GM23338 (cell line): ENCODE measurements at regions not wholly inside any gene's neighbourhood (a gene's known extent, or its start where the extent isn't known, plus 50 kb on each side); places are given as distances from the start of the nearest gene placed in this dataset.
A peak's percentile ranks its signal among the peaks of the same experiment; 100 is the strongest.

ENCODE experiments used
- ATAC-seq: fragments of 200-7000 bp; cut with Tn5 transposase; 3 replicates; pipeline ENCODE4 v1.9.1; 2020
- DNase-seq: peaks from one replicate; pipeline ENCODE4 v3.0.0-alpha.2; 2015; ENCODE audit warnings: low spot score
- H2AFZ ChIP-seq: fragments of 200-600 bp; sonication (generic); 2 replicates; pipeline ENCODE4 v1.8.0; 2016; ENCODE audit warnings: antibody characterized with exemption, mild to moderate bottlenecking, moderate library complexity
- H3F3A ChIP-seq: fragments of 200-600 bp; sonication (generic); replicated peaks from 2 replicates; pipeline ENCODE4 v1.8.0; 2017; ENCODE audit warnings: antibody characterized with exemption, mixed run types, low read depth
- H3K27ac ChIP-seq: fragments of 200-600 bp; sonication (generic); 2 replicates; pipeline ENCODE4 v1.6.1; 2016; ENCODE audit warnings: low read depth
- H3K27me3 ChIP-seq: fragments of 200-600 bp; sonication (generic); 2 replicates; pipeline ENCODE4 v1.8.0; 2016; ENCODE audit warnings: mild to moderate bottlenecking, mixed run types, moderate library complexity; ENCODE audit not compliant: insufficient read depth
- H3K36me3 ChIP-seq: fragments of 200-600 bp; sonication (generic); 2 replicates; pipeline ENCODE4 v1.8.0; 2016; ENCODE audit warnings: mild to moderate bottlenecking; ENCODE audit not compliant: insufficient read depth
- H3K4me1 ChIP-seq: fragments of 200-600 bp; sonication (generic); 2 replicates; pipeline ENCODE4 v1.8.0; 2016; ENCODE audit warnings: mild to moderate bottlenecking, moderate library complexity; ENCODE audit not compliant: insufficient read depth
- H3K4me2 ChIP-seq: fragments of 200-600 bp; sonication (generic); 2 replicates; pipeline ENCODE4 v1.7.1; 2017; ENCODE audit warnings: mixed run types
- H3K4me3 ChIP-seq: fragments of 200-600 bp; sonication (generic); 2 replicates; pipeline ENCODE4 v1.6.1; 2016; ENCODE audit warnings: mixed run types
- H3K79me2 ChIP-seq: fragments of 200-600 bp; sonication (generic); replicated peaks from 2 replicates; pipeline ENCODE4 v1.8.0; 2017; ENCODE audit warnings: mild to moderate bottlenecking; ENCODE audit not compliant: insufficient read depth
- H3K9me2 ChIP-seq: fragments of 200-600 bp; sonication (generic); 2 replicates; pipeline ENCODE4 v1.8.0; 2017; ENCODE audit not compliant: insufficient read depth
- H4K20me1 ChIP-seq: fragments of 200-600 bp; sonication (generic); replicated peaks from 2 replicates; pipeline ENCODE4 v1.8.0; 2017; ENCODE audit warnings: mild to moderate bottlenecking; ENCODE audit not compliant: insufficient read depth
- H3K27ac Mint-ChIP-seq: 2 replicates; pipeline ENCODE4 v1.8.0; 2020; ENCODE audit warnings: inconsistent platforms, mild to moderate bottlenecking, moderate library complexity, mixed read lengths
- H3K27me3 Mint-ChIP-seq: 3 replicates; pipeline ENCODE4 v1.8.0; 2022; ENCODE audit warnings: low read depth, mild to moderate bottlenecking, moderate library complexity, mixed read lengths, inconsistent platforms; ENCODE audit not compliant: insufficient read depth, poor library complexity
- H3K36me3 Mint-ChIP-seq: 3 replicates; pipeline ENCODE4 v1.8.0; 2021; ENCODE audit warnings: low read depth, mild to moderate bottlenecking, inconsistent platforms, moderate library complexity, mixed read lengths
- H3K4me1 Mint-ChIP-seq: 3 replicates; pipeline ENCODE4 v1.8.0; 2020; ENCODE audit warnings: mild to moderate bottlenecking, inconsistent platforms, mixed read lengths
- H3K4me3 Mint-ChIP-seq: 3 replicates; pipeline ENCODE4 v1.8.0; 2021; ENCODE audit warnings: moderate library complexity, mild to moderate bottlenecking, inconsistent platforms, mixed read lengths
- H3K9me3 Mint-ChIP-seq: 3 replicates; pipeline ENCODE4 v1.8.0; 2020; ENCODE audit warnings: moderate library complexity, mild to moderate bottlenecking, inconsistent platforms, mixed read lengths
- CTCF ChIP-seq, 2 experiments: fragments of 200-600 bp in 1 of 2; sonication (generic) in 1 of 2; conservative IDR thresholded peaks; 2 replicates each; pipeline versions ENCODE4 v1.5.1 to v1.6.1; 2016 to 2017; ENCODE audit warnings: antibody characterized with exemption in 2 of 2, low read depth in 2 of 2, mild to moderate bottlenecking in 2 of 2, moderate library complexity in 1 of 2
- ETS1 ChIP-seq: IDR thresholded peaks from 2 replicates; pipeline ENCODE4 v1.6.1; 2016; ENCODE audit warnings: antibody characterized with exemption
- EZH2 ChIP-seq: fragments of 200-600 bp; sonication (generic); IDR thresholded peaks from one replicate; pipeline ENCODE4 v1.8.0; 2017; ENCODE audit warnings: antibody characterized with exemption, mild to moderate bottlenecking, low read depth; ENCODE audit not compliant: unreplicated experiment
- JUNB ChIP-seq: IDR thresholded peaks from one replicate; pipeline ENCODE4 v1.6.1; 2016; ENCODE audit warnings: antibody characterized with exemption; ENCODE audit not compliant: unreplicated experiment
- NANOG ChIP-seq: IDR thresholded peaks from 2 replicates; pipeline ENCODE4 v1.6.1; 2016; ENCODE audit warnings: antibody characterized with exemption, borderline replicate concordance
- POLR2AphosphoS5 ChIP-seq: IDR thresholded peaks from 2 replicates; pipeline ENCODE4 v1.6.1; 2016; ENCODE audit warnings: antibody characterized with exemption, low read depth
- REST ChIP-seq: IDR thresholded peaks from one replicate; pipeline ENCODE4 v1.6.1; 2018; ENCODE audit warnings: antibody characterized with exemption; ENCODE audit not compliant: unreplicated experiment
- STAT1 ChIP-seq: IDR thresholded peaks from one replicate; pipeline ENCODE4 v1.6.1; 2016; ENCODE audit warnings: antibody characterized with exemption; ENCODE audit not compliant: unreplicated experiment
- ZNF331 ChIP-seq: fragments of 250-450 bp; sonication (Bioruptor Pico); IDR thresholded peaks from 2 replicates; pipeline ENCODE4 v1.5.0; 2020; ENCODE audit warnings: low read depth, mild to moderate bottlenecking, moderate library complexity
- ZNF462 ChIP-seq: fragments of 250-450 bp; sonication (Bioruptor Pico); IDR thresholded peaks from 2 replicates; pipeline ENCODE4 v1.5.0; 2020; ENCODE audit warnings: mild to moderate bottlenecking, moderate library complexity

GRCh38 chrX:39953879-39954278 is 143.9 kb downstream of the BCOR start:
- DNase-seq, result no peak
- peak; percentile 28; the same call in 2 of the 3 replicates for ATAC-seq
- Mint-ChIP-seq H3K27me3 (peaks cover 5% of the 10 kb centered on the region), H3K4me1 (peaks cover 26% of the 10 kb centered on the region), H3K36me3 (no peaks in the 10 kb centered on the region), H3K27ac (no peak overlapping the region), H3K4me3 (no peak overlapping the region), H3K9me3 (peaks cover 5% of the 10 kb centered on the region; the same call in 1 of the 3 replicates)
- no peaks in the 10 kb centered on the region for H4K20me1 ChIP-seq
- H3K4me2 ChIP-seq, result no peak overlapping the region
- TF ChIP-seq ZNF331 (no peak), ZNF462 (CRISPR knock-in tag) (no peak), ETS1 (no peak), STAT1 (no peak), REST (no peak), POLR2AphosphoS5 (no peak), JUNB (no peak), EZH2 (no peak), CTCF (conservative IDR thresholded peaks at IDR 0.05; ENCODE audit: low read depth in 2 of 2) (no peak), NANOG (no peak)
- H3K4me3 ChIP-seq, result no peak overlapping the region
- no peaks in the 10 kb centered on the region for H3K36me3 ChIP-seq
- no peaks in the 10 kb centered on the region for H3F3A ChIP-seq
- H3K79me2 ChIP-seq, result no peaks in the 10 kb centered on the region
- H2AFZ ChIP-seq, result no peak overlapping the region
- H3K9me2 ChIP-seq, result no peaks in the 10 kb centered on the region
- H3K27me3 ChIP-seq, result no peaks in the 10 kb centered on the region
- peaks cover 10% of the 10 kb centered on the region for H3K4me1 ChIP-seq
- no peak overlapping the region for H3K27ac ChIP-seq
